ENCODE measurements at regions not wholly inside any gene's neighbourhood (a gene's known extent, or its start where the extent isn't known, plus 50 kb on each side); places are given as distances from the start of the nearest gene placed in this dataset.

DNA sequence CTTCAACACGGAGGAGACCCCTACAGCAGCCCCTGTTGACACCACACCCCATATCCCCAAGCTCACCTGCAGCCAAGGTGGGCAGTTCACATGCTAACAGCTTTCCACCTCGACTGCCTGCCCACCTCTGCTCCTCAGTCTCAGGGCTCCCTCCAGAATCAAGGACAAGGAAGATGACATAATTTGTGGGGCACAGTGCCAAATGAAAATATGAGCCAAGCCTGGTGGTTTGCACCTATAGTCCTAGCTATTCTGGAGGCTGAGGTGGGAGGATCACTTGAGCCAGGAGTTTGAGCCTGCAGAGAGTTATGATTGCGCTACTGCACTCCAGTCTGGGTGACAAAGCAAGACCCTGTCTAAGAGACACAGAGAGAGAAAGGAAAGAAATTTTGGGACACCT is 516.3 kb downstream of the BCOR start:
- TF ChIP-seq, protein P1, sequence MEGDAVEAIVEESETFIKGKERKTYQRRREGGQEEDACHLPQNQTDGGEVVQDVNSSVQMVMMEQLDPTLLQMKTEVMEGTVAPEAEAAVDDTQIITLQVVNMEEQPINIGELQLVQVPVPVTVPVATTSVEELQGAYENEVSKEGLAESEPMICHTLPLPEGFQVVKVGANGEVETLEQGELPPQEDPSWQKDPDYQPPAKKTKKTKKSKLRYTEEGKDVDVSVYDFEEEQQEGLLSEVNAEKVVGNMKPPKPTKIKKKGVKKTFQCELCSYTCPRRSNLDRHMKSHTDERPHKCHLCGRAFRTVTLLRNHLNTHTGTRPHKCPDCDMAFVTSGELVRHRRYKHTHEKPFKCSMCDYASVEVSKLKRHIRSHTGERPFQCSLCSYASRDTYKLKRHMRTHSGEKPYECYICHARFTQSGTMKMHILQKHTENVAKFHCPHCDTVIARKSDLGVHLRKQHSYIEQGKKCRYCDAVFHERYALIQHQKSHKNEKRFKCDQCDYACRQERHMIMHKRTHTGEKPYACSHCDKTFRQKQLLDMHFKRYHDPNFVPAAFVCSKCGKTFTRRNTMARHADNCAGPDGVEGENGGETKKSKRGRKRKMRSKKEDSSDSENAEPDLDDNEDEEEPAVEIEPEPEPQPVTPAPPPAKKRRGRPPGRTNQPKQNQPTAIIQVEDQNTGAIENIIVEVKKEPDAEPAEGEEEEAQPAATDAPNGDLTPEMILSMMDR (IDR thresholded peaks at IDR 0.05; ENCODE audit: insufficient read depth, low read length, severe bottlenecking): no peak
- peak; percentile 18 for FAIRE-seq
- Histone ChIP-seq H3K4me3 (ENCODE audit: low read depth, low read length) (no peak overlapping the region), H3K27me3 (ENCODE audit: control insufficient read depth, insufficient read depth, low read length) (no peaks in the 10 kb centered on the region), H3K36me3 (ENCODE audit: control insufficient read depth, insufficient read depth, low read length) (no peaks in the 10 kb centered on the region)
- DNase-seq (ENCODE audit: low read depth): peak; percentile 1

DNA sequence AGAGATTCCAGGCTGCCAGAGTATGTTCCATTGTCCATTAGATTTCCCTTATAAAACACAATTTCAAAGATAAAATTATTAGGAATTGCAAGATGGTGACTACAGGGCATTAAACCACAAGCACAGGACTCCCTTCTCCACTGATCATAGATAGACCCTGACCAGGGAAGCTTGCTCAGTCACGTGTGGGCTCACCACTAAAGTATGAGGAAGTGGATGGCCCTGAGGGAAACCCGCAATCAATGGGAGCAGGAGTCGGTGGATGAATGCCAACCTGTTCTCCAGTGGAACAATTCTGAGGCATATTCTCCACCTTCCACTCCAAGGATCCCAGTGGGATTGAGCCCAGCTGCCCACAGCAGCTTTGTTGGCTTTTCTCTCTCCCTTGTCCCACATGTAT is 515.7 kb downstream of the BCOR start:
- DNase-seq (ENCODE audit: low read depth) (peak; percentile 42), FAIRE-seq (no peak)
- Histone ChIP-seq H3K27me3 (ENCODE audit: control insufficient read depth, insufficient read depth, low read length) (no peaks in the 10 kb centered on the region), H3K36me3 (ENCODE audit: control insufficient read depth, insufficient read depth, low read length) (no peaks in the 10 kb centered on the region), H3K4me3 (ENCODE audit: low read depth, low read length) (no peak overlapping the region)
- TF ChIP-seq, protein P1 (IDR thresholded peaks at IDR 0.05; ENCODE audit: insufficient read depth, low read length, severe bottlenecking): no peak

DNA sequence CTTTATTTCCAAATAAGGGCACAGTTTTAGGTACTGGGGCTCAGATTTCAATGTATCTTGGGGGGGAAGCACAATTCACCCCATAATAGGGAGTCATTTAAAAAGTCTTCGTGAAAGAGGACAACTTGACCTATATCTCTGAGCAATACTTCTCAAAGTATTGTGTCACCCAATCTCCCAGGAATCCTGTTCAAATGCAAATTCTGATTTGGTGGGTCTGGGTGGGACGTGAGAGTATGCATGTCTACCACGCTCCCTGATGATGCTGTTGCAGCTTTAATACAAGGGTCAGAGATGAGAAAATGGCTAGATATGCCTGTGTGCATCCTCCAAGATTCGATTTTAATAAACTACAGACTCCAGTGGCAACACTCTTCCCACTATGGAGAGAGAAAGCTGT is 514.8 kb downstream of the BCOR start:
- Histone ChIP-seq H3K36me3 (ENCODE audit: control insufficient read depth, insufficient read depth, low read length) (no peaks in the 10 kb centered on the region), H3K27me3 (ENCODE audit: control insufficient read depth, insufficient read depth, low read length) (no peaks in the 10 kb centered on the region), H3K4me3 (ENCODE audit: low read depth, low read length) (no peak overlapping the region)
- FAIRE-seq (no peak), DNase-seq (ENCODE audit: low read depth) (no peak)
- TF ChIP-seq, protein P1 (IDR thresholded peaks at IDR 0.05; ENCODE audit: insufficient read depth, low read length, severe bottlenecking): no peak

DNA sequence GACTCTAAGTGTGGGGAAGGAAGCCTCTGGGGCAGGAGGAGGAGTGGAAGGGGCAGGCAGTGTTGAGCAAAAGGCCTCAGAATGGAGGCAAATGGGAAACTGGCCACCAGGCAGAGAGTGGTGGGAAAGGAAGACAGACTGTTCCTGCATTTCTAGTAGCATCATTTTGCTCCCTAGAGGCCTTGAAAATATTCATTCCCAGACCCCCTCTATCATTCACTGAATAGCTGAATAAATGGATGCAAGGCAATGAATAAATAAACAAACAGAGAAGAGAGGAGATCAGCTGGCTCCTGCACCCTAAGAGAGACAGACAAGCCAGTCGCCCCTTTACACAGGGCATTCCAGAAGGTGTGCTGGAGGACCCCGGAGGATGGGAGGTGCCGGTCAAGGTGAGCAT is 511.9 kb downstream of the BCOR start:
- Histone ChIP-seq H3K4me3 (ENCODE audit: low read depth, low read length) (no peak overlapping the region), H3K36me3 (ENCODE audit: control insufficient read depth, insufficient read depth, low read length) (no peaks in the 10 kb centered on the region), H3K27me3 (ENCODE audit: control insufficient read depth, insufficient read depth, low read length) (no peaks in the 10 kb centered on the region)
- TF ChIP-seq, protein P1 (IDR thresholded peaks at IDR 0.05; ENCODE audit: insufficient read depth, low read length, severe bottlenecking): no peak
- FAIRE-seq (no peak), DNase-seq (ENCODE audit: low read depth) (no peak)

DNA sequence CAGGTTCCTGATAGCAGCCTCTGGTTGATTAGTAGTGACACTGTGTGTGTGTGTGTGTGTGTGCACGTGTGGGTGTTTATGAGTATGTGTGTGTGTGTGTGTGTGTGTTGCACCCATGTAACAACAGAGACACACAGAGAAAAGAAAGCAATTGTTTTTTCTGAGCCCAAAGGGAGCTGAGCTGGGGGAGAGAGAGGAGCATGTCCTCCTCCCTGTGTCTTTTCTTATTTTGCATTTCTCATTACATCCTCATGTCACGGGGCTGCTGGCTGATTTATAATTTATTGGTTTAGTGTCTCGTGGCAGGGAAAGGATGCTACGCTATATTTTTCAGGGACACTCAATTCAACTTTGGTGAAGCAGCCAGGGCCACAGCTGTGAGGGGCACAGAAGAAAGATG is 511.4 kb downstream of the BCOR start:
- H3K36me3 ChIP-seq (ENCODE audit: control insufficient read depth, insufficient read depth, low read length): no peaks in the 10 kb centered on the region
- TF ChIP-seq, protein P1 (IDR thresholded peaks at IDR 0.05; ENCODE audit: insufficient read depth, low read length, severe bottlenecking): no peak
- no peak for FAIRE-seq
- no peaks in the 10 kb centered on the region for H3K27me3 ChIP-seq (ENCODE audit: control insufficient read depth, insufficient read depth, low read length)
- no peak overlapping the region for H3K4me3 ChIP-seq (ENCODE audit: low read depth, low read length)
- no peak for DNase-seq (ENCODE audit: low read depth)

DNA sequence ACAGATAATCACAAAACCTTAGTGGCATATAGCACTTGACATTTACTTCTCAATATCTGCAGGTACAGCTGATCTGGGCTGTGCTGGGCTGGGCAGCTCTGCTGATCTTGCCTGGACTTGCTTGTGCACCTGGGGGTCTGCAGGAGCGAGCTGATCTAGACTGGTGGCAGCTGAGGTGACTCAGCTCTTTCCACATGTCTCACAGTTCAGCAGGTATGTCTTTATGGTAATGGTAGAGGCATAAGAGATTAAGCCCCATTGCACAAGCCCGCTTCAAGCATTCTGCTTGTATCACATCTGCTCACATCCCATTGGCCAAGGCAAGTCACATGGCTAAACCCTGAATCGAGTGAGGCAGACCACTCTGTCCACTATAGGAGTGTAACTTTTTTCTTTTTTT is 506.7 kb downstream of the BCOR start:
- no peaks in the 10 kb centered on the region for H3K36me3 ChIP-seq (ENCODE audit: control insufficient read depth, insufficient read depth, low read length)
- FAIRE-seq (no peak), DNase-seq (ENCODE audit: low read depth) (peak; percentile 77)
- H3K27me3 ChIP-seq (ENCODE audit: control insufficient read depth, insufficient read depth, low read length): no peaks in the 10 kb centered on the region
- no peak overlapping the region for H3K4me3 ChIP-seq (ENCODE audit: low read depth, low read length)
- TF ChIP-seq, protein P1 (IDR thresholded peaks at IDR 0.05; ENCODE audit: insufficient read depth, low read length, severe bottlenecking): no peak
